HepG2 (cell line): ENCODE measurements at regions not wholly inside any gene's neighbourhood (a gene's known extent, or its start where the extent isn't known, plus 50 kb on each side); places are given as distances from the start of the nearest gene placed in this dataset.

Source experiments
- ATM ChIP-seq: fragments of 450-650 bp; IDR thresholded peaks from 2 replicates; pipeline ENCODE4 v1.7.1; 2017; ENCODE audit warnings: mild to moderate bottlenecking, borderline replicate concordance
- HMG20B ChIP-seq: conservative IDR thresholded peaks from 2 replicates; pipeline ENCODE4 v1.6.1; 2016; ENCODE audit warnings: missing genetic modification reagents, missing compliant biosample characterization
- SALL2 ChIP-seq: sonication (generic); formaldehyde crosslinking; IDR thresholded peaks from 2 replicates; pipeline ENCODE4 v1.8.1; 2023; ENCODE audit warnings: mild to moderate bottlenecking, missing genetic modification reagents, inconsistent platforms
- TF ChIP-seq, protein P1 (sequence below): sonication (generic); formaldehyde crosslinking; IDR thresholded peaks from 2 replicates; pipeline ENCODE4 v1.4.0; 2020; ENCODE audit warnings: missing genetic modification reagents, borderline replicate concordance
- TF ChIP-seq, protein P2 (sequence below): sonication (generic); formaldehyde crosslinking; IDR thresholded peaks from 2 replicates; pipeline ENCODE4 v1.5.1; 2020; ENCODE audit warnings: missing genetic modification reagents, mild to moderate bottlenecking, borderline replicate concordance

DNA sequence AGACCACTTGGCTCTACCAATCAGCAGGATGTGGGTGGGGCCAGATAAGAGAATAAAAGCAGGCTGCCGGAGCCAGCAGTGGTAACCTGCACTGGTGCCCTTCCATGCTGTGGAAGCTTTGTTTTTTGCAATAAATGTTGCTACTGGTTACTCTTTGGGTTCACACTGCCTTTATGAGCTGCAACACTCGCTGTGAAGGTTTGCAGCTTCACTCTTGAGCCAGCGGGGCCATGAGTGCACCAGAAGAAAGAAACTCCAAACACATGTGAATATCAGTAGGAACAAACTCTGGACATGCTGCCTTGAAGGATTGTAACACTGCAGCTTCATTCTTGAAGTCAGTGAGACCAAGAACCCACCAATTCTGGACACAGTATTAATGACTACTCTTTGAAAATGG, 89.9 kb upstream of the MBOAT1 start (continued):
- TF ChIP-seq, protein P1, sequence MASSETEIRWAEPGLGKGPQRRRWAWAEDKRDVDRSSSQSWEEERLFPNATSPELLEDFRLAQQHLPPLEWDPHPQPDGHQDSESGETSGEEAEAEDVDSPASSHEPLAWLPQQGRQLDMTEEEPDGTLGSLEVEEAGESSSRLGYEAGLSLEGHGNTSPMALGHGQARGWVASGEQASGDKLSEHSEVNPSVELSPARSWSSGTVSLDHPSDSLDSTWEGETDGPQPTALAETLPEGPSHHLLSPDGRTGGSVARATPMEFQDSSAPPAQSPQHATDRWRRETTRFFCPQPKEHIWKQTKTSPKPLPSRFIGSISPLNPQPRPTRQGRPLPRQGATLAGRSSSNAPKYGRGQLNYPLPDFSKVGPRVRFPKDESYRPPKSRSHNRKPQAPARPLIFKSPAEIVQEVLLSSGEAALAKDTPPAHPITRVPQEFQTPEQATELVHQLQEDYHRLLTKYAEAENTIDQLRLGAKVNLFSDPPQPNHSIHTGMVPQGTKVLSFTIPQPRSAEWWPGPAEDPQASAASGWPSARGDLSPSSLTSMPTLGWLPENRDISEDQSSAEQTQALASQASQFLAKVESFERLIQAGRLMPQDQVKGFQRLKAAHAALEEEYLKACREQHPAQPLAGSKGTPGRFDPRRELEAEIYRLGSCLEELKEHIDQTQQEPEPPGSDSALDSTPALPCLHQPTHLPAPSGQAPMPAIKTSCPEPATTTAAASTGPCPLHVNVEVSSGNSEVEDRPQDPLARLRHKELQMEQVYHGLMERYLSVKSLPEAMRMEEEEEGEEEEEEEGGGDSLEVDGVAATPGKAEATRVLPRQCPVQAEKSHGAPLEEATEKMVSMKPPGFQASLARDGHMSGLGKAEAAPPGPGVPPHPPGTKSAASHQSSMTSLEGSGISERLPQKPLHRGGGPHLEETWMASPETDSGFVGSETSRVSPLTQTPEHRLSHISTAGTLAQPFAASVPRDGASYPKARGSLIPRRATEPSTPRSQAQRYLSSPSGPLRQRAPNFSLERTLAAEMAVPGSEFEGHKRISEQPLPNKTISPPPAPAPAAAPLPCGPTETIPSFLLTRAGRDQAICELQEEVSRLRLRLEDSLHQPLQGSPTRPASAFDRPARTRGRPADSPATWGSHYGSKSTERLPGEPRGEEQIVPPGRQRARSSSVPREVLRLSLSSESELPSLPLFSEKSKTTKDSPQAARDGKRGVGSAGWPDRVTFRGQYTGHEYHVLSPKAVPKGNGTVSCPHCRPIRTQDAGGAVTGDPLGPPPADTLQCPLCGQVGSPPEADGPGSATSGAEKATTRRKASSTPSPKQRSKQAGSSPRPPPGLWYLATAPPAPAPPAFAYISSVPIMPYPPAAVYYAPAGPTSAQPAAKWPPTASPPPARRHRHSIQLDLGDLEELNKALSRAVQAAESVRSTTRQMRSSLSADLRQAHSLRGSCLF (CRISPR knock-in tag) = no peak
- TF ChIP-seq ATM (no peak), SALL2 (CRISPR knock-in tag) (no peak), HMG20B (CRISPR knock-in tag) (no peak)
- TF ChIP-seq, protein P2, sequence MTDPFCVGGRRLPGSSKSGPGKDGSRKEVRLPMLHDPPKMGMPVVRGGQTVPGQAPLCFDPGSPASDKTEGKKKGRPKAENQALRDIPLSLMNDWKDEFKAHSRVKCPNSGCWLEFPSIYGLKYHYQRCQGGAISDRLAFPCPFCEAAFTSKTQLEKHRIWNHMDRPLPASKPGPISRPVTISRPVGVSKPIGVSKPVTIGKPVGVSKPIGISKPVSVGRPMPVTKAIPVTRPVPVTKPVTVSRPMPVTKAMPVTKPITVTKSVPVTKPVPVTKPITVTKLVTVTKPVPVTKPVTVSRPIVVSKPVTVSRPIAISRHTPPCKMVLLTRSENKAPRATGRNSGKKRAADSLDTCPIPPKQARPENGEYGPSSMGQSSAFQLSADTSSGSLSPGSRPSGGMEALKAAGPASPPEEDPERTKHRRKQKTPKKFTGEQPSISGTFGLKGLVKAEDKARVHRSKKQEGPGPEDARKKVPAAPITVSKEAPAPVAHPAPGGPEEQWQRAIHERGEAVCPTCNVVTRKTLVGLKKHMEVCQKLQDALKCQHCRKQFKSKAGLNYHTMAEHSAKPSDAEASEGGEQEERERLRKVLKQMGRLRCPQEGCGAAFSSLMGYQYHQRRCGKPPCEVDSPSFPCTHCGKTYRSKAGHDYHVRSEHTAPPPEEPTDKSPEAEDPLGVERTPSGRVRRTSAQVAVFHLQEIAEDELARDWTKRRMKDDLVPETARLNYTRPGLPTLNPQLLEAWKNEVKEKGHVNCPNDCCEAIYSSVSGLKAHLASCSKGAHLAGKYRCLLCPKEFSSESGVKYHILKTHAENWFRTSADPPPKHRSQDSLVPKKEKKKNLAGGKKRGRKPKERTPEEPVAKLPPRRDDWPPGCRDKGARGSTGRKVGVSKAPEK (CRISPR knock-in tag) = no peak
